ENCODE measurements at regions not wholly inside any gene's neighbourhood (a gene's known extent, or its start where the extent isn't known, plus 50 kb on each side); places are given as distances from the start of the nearest gene placed in this dataset.

GRCh38 chr13:105915146-105915850, 620.2 kb downstream of the EFNB2 start:
- Histone ChIP-seq H3K27ac (ENCODE audit: low read length) (no peak overlapping the region), H3K4me3 (ENCODE audit: control insufficient read depth in 1 of 2, extremely low read depth in 1 of 2, low read length in 1 of 2) (no peak overlapping the region), H3K4me1 (ENCODE audit: control insufficient read depth in 1 of 2, extremely low read depth in 1 of 2, insufficient read depth in 2 of 2, low read length in 2 of 2) (no peaks in the 10 kb centered on the region), H3K9me3 (no peaks in the 10 kb centered on the region), H3K27me3 (replicated peaks in 1 of 2; ENCODE audit: control insufficient read depth in 2 of 2, extremely low read depth in 1 of 2, insufficient read depth in 2 of 2, low read length in 1 of 2) (no peaks in the 10 kb centered on the region), H3K36me3 (ENCODE audit: control insufficient read depth in 2 of 2, extremely low read depth in 1 of 2, insufficient read depth in 1 of 2, low read length in 1 of 2) (no peaks in the 10 kb centered on the region)
- ATAC-seq (replicated peaks in 1 of 4) = no peak
- peaks cover 2 to 10% of the 10 kb centered on the region in 2 donors for H3K27me3 Mint-ChIP-seq
- H3K4me3 Mint-ChIP-seq = no peak overlapping the region
- WGBS (ENCODE audit: insufficient coverage) = 80% methylated on average over 1 of the region's 10 CpGs
- ChIA-PET CTCF (no interaction called here), POLR2A (no interaction called here)
- H3K36me3 Mint-ChIP-seq = no peaks in the 10 kb centered on the region
- peaks cover 0 to 4% (median 0%) of the 10 kb centered on the region in 3 donors for H3K9me3 Mint-ChIP-seq
- DNase-seq = no peak
- H3K4me1 Mint-ChIP-seq = no peaks in the 10 kb centered on the region
- H3K27ac Mint-ChIP-seq = no peak overlapping the region

- Histone ChIP-seq H3K4me3 (ENCODE audit: control insufficient read depth in 1 of 2, extremely low read depth in 1 of 2, low read length in 1 of 2) (no peak overlapping the region), H3K27ac (ENCODE audit: low read length) (no peak overlapping the region), H3K9me3 (no peaks in the 10 kb centered on the region), H3K27me3 (replicated peaks in 1 of 2; ENCODE audit: control insufficient read depth in 2 of 2, extremely low read depth in 1 of 2, insufficient read depth in 2 of 2, low read length in 1 of 2) (no peaks in the 10 kb centered on the region), H3K4me1 (ENCODE audit: control insufficient read depth in 1 of 2, extremely low read depth in 1 of 2, insufficient read depth in 2 of 2, low read length in 2 of 2) (no peaks in the 10 kb centered on the region), H3K36me3 (ENCODE audit: control insufficient read depth in 2 of 2, extremely low read depth in 1 of 2, insufficient read depth in 1 of 2, low read length in 1 of 2) (no peaks in the 10 kb centered on the region)
- H3K27me3 Mint-ChIP-seq = peaks cover 2 to 12% of the 10 kb centered on the region in 2 donors
- CTCF ChIA-PET = no interaction called here
- peaks cover 0 to 4% (median 0%) of the 10 kb centered on the region in 3 donors for H3K9me3 Mint-ChIP-seq
- POLR2A ChIA-PET = no interaction called here
- no peaks in the 10 kb centered on the region for H3K4me1 Mint-ChIP-seq
- ATAC-seq (replicated peaks in 1 of 4) (no peak), DNase-seq (no peak)
- H3K36me3 Mint-ChIP-seq = no peaks in the 10 kb centered on the region
- H3K27ac Mint-ChIP-seq = no peak overlapping the region
- H3K4me3 Mint-ChIP-seq = no peak overlapping the region
- 76% methylated on average over 4 of the region's 4 CpGs for WGBS (ENCODE audit: insufficient coverage)
These were observed 621.0 kb downstream of the EFNB2 start for GRCh38 chr13:105914291-105915036.

- DNase-seq (peak in 3 of 35 experiments; percentile 0 to 23 (median 11)), ATAC-seq (replicated peaks in 1 of 4) (peak in 2 of 4 experiments; percentile 44 to 55)
- Mint-ChIP-seq H3K36me3 (no peaks in the 10 kb centered on the region), H3K4me1 (peaks cover 16 to 17% (median 17%) of the 10 kb centered on the region in 3 donors), H3K27me3 (peaks cover 2 to 28% of the 10 kb centered on the region in 2 donors), H3K27ac (no peak overlapping the region), H3K9me3 (no peaks in the 10 kb centered on the region), H3K4me3 (peak overlapping the region in 1 of 3 donors; percentile 17)
- Histone ChIP-seq H3K4me3 (ENCODE audit: control insufficient read depth in 1 of 2, extremely low read depth in 1 of 2, low read length in 1 of 2) (peak overlapping the region in 1 of 2 donors; percentile 17), H3K4me1 (ENCODE audit: control insufficient read depth in 1 of 2, extremely low read depth in 1 of 2, insufficient read depth in 2 of 2, low read length in 2 of 2) (peaks cover 3 to 14% of the 10 kb centered on the region in 2 experiments), H3K36me3 (ENCODE audit: control insufficient read depth in 2 of 2, extremely low read depth in 1 of 2, insufficient read depth in 1 of 2, low read length in 1 of 2) (no peaks in the 10 kb centered on the region), H3K27me3 (replicated peaks in 1 of 2; ENCODE audit: control insufficient read depth in 2 of 2, extremely low read depth in 1 of 2, insufficient read depth in 2 of 2, low read length in 1 of 2) (no peaks in the 10 kb centered on the region), H3K27ac (ENCODE audit: low read length) (no peak overlapping the region), H3K9me3 (no peaks in the 10 kb centered on the region)
- POLR2A ChIA-PET = no interaction called here
- CTCF ChIA-PET = interaction anchor here in 1 of 2 donors (0.7 kb wide), 1 partner anchor 633 kb away, joined by 4 read pairs; no protein-coding TSS in a partner anchor
- 0% methylated on average over 2 of the region's 9 CpGs for WGBS (ENCODE audit: insufficient coverage)
These were observed 626.9 kb downstream of the EFNB2 start for GRCh38 chr13:105908586-105908985.

GRCh38 chr13:105907319-105908019, 628.0 kb downstream of the EFNB2 start:
- Mint-ChIP-seq H3K27me3 (peaks cover 2 to 30% of the 10 kb centered on the region in 2 donors), H3K9me3 (peaks cover 0 to 2% (median 0%) of the 10 kb centered on the region in 3 donors), H3K4me3 (no peak overlapping the region), H3K36me3 (no peaks in the 10 kb centered on the region), H3K27ac (no peak overlapping the region), H3K4me1 (peaks cover 16 to 17% (median 17%) of the 10 kb centered on the region in 3 donors)
- no peak overlapping the region for H3K27ac ChIP-seq (ENCODE audit: low read length)
- ChIA-PET CTCF (no interaction called here), POLR2A (no interaction called here)
- no peaks in the 10 kb centered on the region for H3K27me3 ChIP-seq (replicated peaks in 1 of 2; ENCODE audit: control insufficient read depth in 2 of 2, extremely low read depth in 1 of 2, insufficient read depth in 2 of 2, low read length in 1 of 2)
- ATAC-seq (replicated peaks in 1 of 4) (no peak), DNase-seq (no peak)
- no peaks in the 10 kb centered on the region for H3K36me3 ChIP-seq (ENCODE audit: control insufficient read depth in 2 of 2, extremely low read depth in 1 of 2, insufficient read depth in 1 of 2, low read length in 1 of 2)
- H3K4me1 ChIP-seq (ENCODE audit: control insufficient read depth in 1 of 2, extremely low read depth in 1 of 2, insufficient read depth in 2 of 2, low read length in 2 of 2) = peaks cover 3 to 14% of the 10 kb centered on the region in 2 experiments
- H3K4me3 ChIP-seq (ENCODE audit: control insufficient read depth in 1 of 2, extremely low read depth in 1 of 2, low read length in 1 of 2) = no peak overlapping the region
- WGBS (ENCODE audit: insufficient coverage) = 100% methylated on average over 1 of the region's 3 CpGs
- no peaks in the 10 kb centered on the region for H3K9me3 ChIP-seq

- 87% methylated on average over 5 of the region's 5 CpGs for WGBS (ENCODE audit: insufficient coverage)
- Histone ChIP-seq H3K9me3 (no peaks in the 10 kb centered on the region), H3K4me1 (ENCODE audit: control insufficient read depth in 1 of 2, extremely low read depth in 1 of 2, insufficient read depth in 2 of 2, low read length in 2 of 2) (peaks cover 3 to 14% of the 10 kb centered on the region in 2 experiments), H3K36me3 (ENCODE audit: control insufficient read depth in 2 of 2, extremely low read depth in 1 of 2, insufficient read depth in 1 of 2, low read length in 1 of 2) (no peaks in the 10 kb centered on the region), H3K27ac (ENCODE audit: low read length) (no peak overlapping the region), H3K27me3 (replicated peaks in 1 of 2; ENCODE audit: control insufficient read depth in 2 of 2, extremely low read depth in 1 of 2, insufficient read depth in 2 of 2, low read length in 1 of 2) (no peaks in the 10 kb centered on the region), H3K4me3 (ENCODE audit: control insufficient read depth in 1 of 2, extremely low read depth in 1 of 2, low read length in 1 of 2) (no peak overlapping the region)
- no peak overlapping the region for H3K27ac Mint-ChIP-seq
- POLR2A ChIA-PET = no interaction called here
- peaks cover 2 to 29% of the 10 kb centered on the region in 2 donors for H3K27me3 Mint-ChIP-seq
- peaks cover 0 to 4% (median 0%) of the 10 kb centered on the region in 3 donors for H3K9me3 Mint-ChIP-seq
- CTCF ChIA-PET = no interaction called here
- H3K4me1 Mint-ChIP-seq = peaks cover 16 to 17% (median 17%) of the 10 kb centered on the region in 3 donors
- no peak overlapping the region for H3K4me3 Mint-ChIP-seq
- H3K36me3 Mint-ChIP-seq = no peaks in the 10 kb centered on the region
- ATAC-seq (replicated peaks in 1 of 4) (no peak), DNase-seq (no peak)
These were observed 628.7 kb downstream of the EFNB2 start for GRCh38 chr13:105906746-105907145.

GRCh38 chr13:105904034-105904742, 631.3 kb downstream of the EFNB2 start:
- no peaks in the 10 kb centered on the region for H3K9me3 ChIP-seq
- H3K4me1 Mint-ChIP-seq = peaks cover 14 to 16% (median 15%) of the 10 kb centered on the region in 3 donors
- WGBS (ENCODE audit: insufficient coverage) = 87% methylated on average over 4 of the region's 9 CpGs
- no peak overlapping the region for H3K27ac ChIP-seq (ENCODE audit: low read length)
- H3K27me3 Mint-ChIP-seq = peaks cover 0 to 25% of the 10 kb centered on the region in 2 donors
- no peak overlapping the region for H3K4me3 Mint-ChIP-seq
- ChIA-PET CTCF (no interaction called here), POLR2A (no interaction called here)
- H3K36me3 Mint-ChIP-seq = no peaks in the 10 kb centered on the region
- peaks cover 0 to 4% (median 0%) of the 10 kb centered on the region in 3 donors for H3K9me3 Mint-ChIP-seq
- H3K27me3 ChIP-seq (replicated peaks in 1 of 2; ENCODE audit: control insufficient read depth in 2 of 2, extremely low read depth in 1 of 2, insufficient read depth in 2 of 2, low read length in 1 of 2) = no peaks in the 10 kb centered on the region
- no peak overlapping the region for H3K4me3 ChIP-seq (ENCODE audit: control insufficient read depth in 1 of 2, extremely low read depth in 1 of 2, low read length in 1 of 2)
- ATAC-seq (replicated peaks in 1 of 4) = no peak
- no peaks in the 10 kb centered on the region for H3K36me3 ChIP-seq (ENCODE audit: control insufficient read depth in 2 of 2, extremely low read depth in 1 of 2, insufficient read depth in 1 of 2, low read length in 1 of 2)
- no peak for DNase-seq
- peaks cover 3 to 13% of the 10 kb centered on the region in 2 experiments for H3K4me1 ChIP-seq (ENCODE audit: control insufficient read depth in 1 of 2, extremely low read depth in 1 of 2, insufficient read depth in 2 of 2, low read length in 2 of 2)
- no peak overlapping the region for H3K27ac Mint-ChIP-seq
